H9 (cell line): ENCODE measurements at regions not wholly inside any gene's neighbourhood (a gene's known extent, or its start where the extent isn't known, plus 50 kb on each side); places are given as distances from the start of the nearest gene placed in this dataset.

Source experiments
- DNase-seq: peaks from one replicate; pipeline ENCODE4 v3.0.0-alpha.2; 2017
- H2AFZ ChIP-seq: one replicate; pipeline ENCODE4 v1.6.1; 2013; ENCODE audit warnings: mild to moderate bottlenecking, low read length, control low read depth, moderate library complexity
- H2AK5ac ChIP-seq: 2 replicates; pipeline ENCODE4 v1.6.1; 2013; ENCODE audit warnings: low read length, control low read depth, mixed read lengths; ENCODE audit not compliant: insufficient read length
- H2BK120ac ChIP-seq: one replicate; pipeline ENCODE4 v1.6.1; 2013; ENCODE audit warnings: low read depth, mild to moderate bottlenecking, low read length, control low read depth, inconsistent platforms; ENCODE audit not compliant: poor library complexity, severe bottlenecking
- H2BK12ac ChIP-seq: 2 replicates; pipeline ENCODE4 v1.6.1; 2013; ENCODE audit warnings: low read length, control low read depth, mixed read lengths, low read depth; ENCODE audit not compliant: insufficient read length
- H2BK15ac ChIP-seq: 2 replicates; pipeline ENCODE4 v1.6.1; 2013; ENCODE audit warnings: low read depth, low read length, control low read depth
- H2BK20ac ChIP-seq: one replicate; pipeline ENCODE4 v1.6.1; 2013; ENCODE audit warnings: low read depth, mild to moderate bottlenecking, low read length, control low read depth, inconsistent platforms; ENCODE audit not compliant: poor library complexity, severe bottlenecking
- H2BK5ac ChIP-seq: 2 replicates; pipeline ENCODE4 v1.6.1; 2013; ENCODE audit warnings: low read length, control low read depth, mixed read lengths; ENCODE audit not compliant: insufficient read length
- H3K14ac ChIP-seq: 2 replicates; pipeline ENCODE4 v1.6.1; 2013; ENCODE audit warnings: low read length, control low read depth; ENCODE audit not compliant: insufficient read depth
- H3K18ac ChIP-seq: 2 replicates; pipeline ENCODE4 v1.6.1; 2013; ENCODE audit warnings: low read depth, mild to moderate bottlenecking, mixed read lengths, low read length, control low read depth; ENCODE audit not compliant: insufficient read length
- H3K23ac ChIP-seq: 2 replicates; pipeline ENCODE4 v1.6.1; 2013; ENCODE audit warnings: low read length, control low read depth, mixed read lengths, low read depth; ENCODE audit not compliant: insufficient read length
- H3K23me2 ChIP-seq: 2 replicates; pipeline ENCODE4 v1.6.1; 2013; ENCODE audit warnings: low read depth, mild to moderate bottlenecking, mixed read lengths, low read length, control low read depth; ENCODE audit not compliant: insufficient read length, poor library complexity, severe bottlenecking
- H3K27ac ChIP-seq: 2 replicates; pipeline ENCODE4 v1.5.1; 2013; ENCODE audit warnings: low read length, control low read depth, mixed read lengths, low read depth; ENCODE audit not compliant: insufficient read length
- H3K27me3 ChIP-seq: 2 replicates; pipeline ENCODE4 v1.6.1; 2013; ENCODE audit warnings: low read length, control low read depth, inconsistent platforms; ENCODE audit not compliant: insufficient read depth
- H3K4ac ChIP-seq: 2 replicates; pipeline ENCODE4 v1.6.1; 2013; ENCODE audit warnings: low read depth, mild to moderate bottlenecking, control low read depth, inconsistent platforms, low read length, moderate library complexity
- H3K4me1 ChIP-seq: 2 replicates; pipeline ENCODE4 v1.6.1; 2013; ENCODE audit warnings: low read length, control low read depth, inconsistent platforms; ENCODE audit not compliant: insufficient read depth
- H3K4me2 ChIP-seq: 2 replicates; pipeline ENCODE4 v1.6.1; 2013; ENCODE audit warnings: low read length, control low read depth, mixed read lengths; ENCODE audit not compliant: insufficient read length, insufficient read depth
- H3K56ac ChIP-seq: 2 replicates; pipeline ENCODE4 v1.6.1; 2013; ENCODE audit warnings: low read depth, mild to moderate bottlenecking, mixed read lengths, low read length, control low read depth; ENCODE audit not compliant: insufficient read length
- H3K79me1 ChIP-seq: 2 replicates; pipeline ENCODE4 v1.6.1; 2013; ENCODE audit warnings: low read depth, mild to moderate bottlenecking, moderate library complexity, low read length, control low read depth, inconsistent platforms; ENCODE audit not compliant: insufficient read depth, poor library complexity, severe bottlenecking
- H3K79me2 ChIP-seq: 2 replicates; pipeline ENCODE4 v1.6.1; 2013; ENCODE audit warnings: low read length, control low read depth, inconsistent platforms; ENCODE audit not compliant: insufficient read depth
- H3K9ac ChIP-seq: 2 replicates; pipeline ENCODE4 v1.6.1; 2013; ENCODE audit warnings: low read length, control low read depth, mixed read lengths; ENCODE audit not compliant: insufficient read length; ENCODE audit errors: extremely low read depth
- H3K9me3 ChIP-seq: one replicate; pipeline ENCODE4 v1.6.1; 2013; ENCODE audit warnings: low read depth, low read length, inconsistent platforms; ENCODE audit not compliant: control insufficient read depth
- H3T11ph ChIP-seq: one replicate; pipeline ENCODE4 v1.6.1; 2013; ENCODE audit warnings: mild to moderate bottlenecking, low read length, control low read depth, inconsistent platforms
- H4K20me1 ChIP-seq: one replicate; pipeline ENCODE4 v1.6.1; 2013; ENCODE audit not compliant: control insufficient read depth, insufficient read length, insufficient read depth
- H4K5ac ChIP-seq: 2 replicates; pipeline ENCODE4 v1.6.1; 2013; ENCODE audit warnings: low read depth, mild to moderate bottlenecking, mixed read lengths, low read length, control low read depth; ENCODE audit not compliant: insufficient read length
- H4K8ac ChIP-seq: replicated peaks from 2 replicates; pipeline ENCODE4 v1.6.1; 2013; ENCODE audit warnings: low read length, control low read depth, mixed read lengths, low read depth; ENCODE audit not compliant: insufficient read length
- H4K91ac ChIP-seq: 2 replicates; pipeline ENCODE4 v1.6.1; 2013; ENCODE audit warnings: low read depth, mild to moderate bottlenecking, moderate library complexity, mixed read lengths, low read length, control low read depth; ENCODE audit not compliant: insufficient read length
- H3K27ac Mint-ChIP-seq, 3 experiments: 2 replicates in 2 of 3; 3 replicates in 1 of 3; pipeline ENCODE4 v1.8.0; 2020 to 2021; ENCODE audit warnings: mixed read lengths in 3 of 3, mild to moderate bottlenecking in 1 of 3, moderate library complexity in 1 of 3
- H3K27me3 Mint-ChIP-seq: 2 replicates; pipeline ENCODE4 v1.8.0; 2021; ENCODE audit warnings: low read depth, mild to moderate bottlenecking, moderate library complexity, mixed read lengths
- H3K36me3 Mint-ChIP-seq, 3 experiments: 2 replicates in 2 of 3; 3 replicates in 1 of 3; pipeline ENCODE4 v1.8.0; 2020 to 2021; ENCODE audit warnings: low read depth in 3 of 3, mixed read lengths in 3 of 3; ENCODE audit not compliant: insufficient read depth in 1 of 3
- H3K4me1 Mint-ChIP-seq, 2 experiments: 2 replicates each; pipeline ENCODE4 v1.8.0; 2020; ENCODE audit warnings: mixed read lengths in 2 of 2
- H3K4me3 Mint-ChIP-seq, 2 experiments: 2 replicates in 1 of 2; 3 replicates in 1 of 2; pipeline ENCODE4 v1.8.0; 2020 to 2021; ENCODE audit warnings: mild to moderate bottlenecking in 2 of 2, mixed read lengths in 2 of 2, moderate library complexity in 1 of 2
- H3K9me3 Mint-ChIP-seq, 2 experiments: 2 replicates in 1 of 2; 3 replicates in 1 of 2; pipeline ENCODE4 v1.8.0; 2020; ENCODE audit warnings: mild to moderate bottlenecking in 2 of 2, mixed read lengths in 2 of 2, moderate library complexity in 1 of 2
- CTCF ChIP-seq: fragments of 200-600 bp; sonication (generic); conservative IDR thresholded peaks from 3 replicates; pipeline ENCODE4 v1.8.0; 2021; ENCODE audit warnings: antibody characterized with exemption, mild to moderate bottlenecking
- WGBS: extraction: QIAGEN DNeasy Blood & Tissue Kit; methylation state at CpG from one replicate; pipeline ENCODE4 v1.1.7; 2013; ENCODE audit warnings: missing lambda C conversion rate, low lambda C conversion rate, mixed read lengths; ENCODE audit not compliant: insufficient read length; ENCODE audit errors: extremely low coverage; 5-methylcytosine and 5-hydroxymethylcytosine counted together

GRCh38 chr1:193733674-193734073, 547.3 kb upstream of the B3GALT2 start:
- H3K4ac ChIP-seq: no peak overlapping the region
- no peak for DNase-seq
- H3T11ph ChIP-seq: no peak overlapping the region
- Mint-ChIP-seq H3K4me1 (peaks cover 0 to 5% of the 10 kb centered on the region in 2 experiments; a peak in 2 of 4 replicates), H3K4me3 (no peak overlapping the region), H3K9me3 (peaks cover 4 to 6% of the 10 kb centered on the region in 2 experiments; a peak in 3 of 5 replicates), H3K27me3 (peaks cover 35% of the 10 kb centered on the region), H3K36me3 (peaks cover 0 to 4% (median 3%) of the 10 kb centered on the region in 3 experiments; a peak in 1 of 7 replicates), H3K27ac (no peak overlapping the region)
- H3K23me2 ChIP-seq: no peaks in the 10 kb centered on the region
- no peak overlapping the region for H4K8ac ChIP-seq
- H3K4me2 ChIP-seq: no peak overlapping the region
- H2BK12ac ChIP-seq: no peak overlapping the region
- no peak overlapping the region for H2BK20ac ChIP-seq
- H2BK5ac ChIP-seq: no peak overlapping the region
- no peaks in the 10 kb centered on the region for H3K4me1 ChIP-seq
- no peak overlapping the region for H3K27ac ChIP-seq
- H3K9me3 ChIP-seq: no peaks in the 10 kb centered on the region
- H2AK5ac ChIP-seq: no peak overlapping the region
- H2AFZ ChIP-seq: no peak overlapping the region
- H3K27me3 ChIP-seq: peaks cover 2% of the 10 kb centered on the region; the same call in 1 of the 2 replicates
- no peak overlapping the region for H4K5ac ChIP-seq
- no peak overlapping the region for H3K9ac ChIP-seq
- no peaks in the 10 kb centered on the region for H4K20me1 ChIP-seq
- TF ChIP-seq CTCF: no peak
- H4K91ac ChIP-seq: no peak overlapping the region
- H2BK120ac ChIP-seq: no peak overlapping the region
- H3K79me1 ChIP-seq: no peaks in the 10 kb centered on the region
- H2BK15ac ChIP-seq: no peak overlapping the region
- H3K79me2 ChIP-seq: no peaks in the 10 kb centered on the region
- H3K14ac ChIP-seq: no peak overlapping the region
- H3K56ac ChIP-seq: no peak overlapping the region
- no CpG with 5 or more reads among the region's 3 CpGs for WGBS
- no peak overlapping the region for H3K18ac ChIP-seq
- no peak overlapping the region for H3K23ac ChIP-seq
